Panc1 (cell line): ENCODE measurements at regions not wholly inside any gene's neighbourhood (a gene's known extent, or its start where the extent isn't known, plus 50 kb on each side); places are given as distances from the start of the nearest gene placed in this dataset.

Source experiments
- ATAC-seq: fragments of 200-7000 bp; cut with Tn5 transposase; 2 replicates; pipeline ENCODE4 v1.9.1; 2020; ENCODE audit warnings: mild to moderate bottlenecking, moderate library complexity
- BruUV-seq: library from RNA; stranded (reverse); fragments of 400-500 nt; replicated peaks from 2 replicates; lab custom pipeline; 2021; lab: Mats Ljungman, UMichigan
- CTCF ChIA-PET: fragments of 300-600 bp; sonication (Branson Sonifier 250); formaldehyde crosslinking; loops from one replicate; lab custom pipeline; 2022; ENCODE audit warnings: antibody characterized with exemption; lab: Charles Lee
- POLR2A ChIA-PET: fragments of 300-600 bp; sonication (Branson Sonifier 250); formaldehyde crosslinking; loops from one replicate; lab custom pipeline; 2022; ENCODE audit warnings: antibody characterized with exemption; lab: Charles Lee
- DNase-seq: peaks from one replicate; pipeline ENCODE4 v3.0.0-alpha.2; 2010; ENCODE audit warnings: low read depth, low spot score
- H3K27ac ChIP-seq: 2 replicates; pipeline ENCODE4 v1.5.1; 2011; ENCODE audit warnings: mild to moderate bottlenecking, low read length, inconsistent platforms
- H3K27me3 ChIP-seq: fragments of 200-500 bp; sonication (Bioruptor generic); 2 replicates; pipeline ENCODE4 v1.6.0; 2014; ENCODE audit warnings: low read length, inconsistent platforms; ENCODE audit not compliant: control insufficient read depth, insufficient read depth
- H3K36me3 ChIP-seq: fragments of 200-500 bp; sonication (Bioruptor generic); 2 replicates; pipeline ENCODE4 v1.5.1; 2014; ENCODE audit warnings: inconsistent platforms, mild to moderate bottlenecking, low read length, moderate library complexity; ENCODE audit not compliant: control insufficient read depth, insufficient read depth
- H3K4me1 ChIP-seq: 2 replicates; pipeline ENCODE4 v1.5.1; 2011; ENCODE audit warnings: inconsistent platforms, mild to moderate bottlenecking, low read length, moderate library complexity; ENCODE audit not compliant: control insufficient read depth, insufficient read depth
- H3K4me3 ChIP-seq, 2 experiments: 2 replicates each; pipeline ENCODE4 v1.5.1; 2011 to 2012; ENCODE audit warnings: low read depth in 2 of 2, low read length in 2 of 2, mild to moderate bottlenecking in 2 of 2, inconsistent platforms in 1 of 2, moderate library complexity in 1 of 2
- H3K9me3 ChIP-seq: fragments of 200-500 bp; sonication (Bioruptor generic); 2 replicates; pipeline ENCODE4 v1.5.1; 2014; ENCODE audit warnings: low read depth, mild to moderate bottlenecking, inconsistent platforms, low read length, moderate library complexity; ENCODE audit not compliant: control insufficient read depth, insufficient read depth
- POLR2AphosphoS5 ChIP-seq: IDR thresholded peaks from 2 replicates; pipeline ENCODE4 v1.6.1; 2012; ENCODE audit warnings: mild to moderate bottlenecking, low read depth, low read length, moderate library complexity
- SIN3A ChIP-seq: IDR thresholded peaks from 2 replicates; pipeline ENCODE4 v1.6.1; 2012; ENCODE audit warnings: low read depth, mild to moderate bottlenecking, low read length, moderate library complexity, borderline replicate concordance; ENCODE audit not compliant: insufficient read depth
- TCF7L2 ChIP-seq: IDR thresholded peaks from 2 replicates; pipeline ENCODE4 v1.6.1; 2011; ENCODE audit warnings: mild to moderate bottlenecking, low read depth, low read length, inconsistent platforms
- in situ Hi-C: cut with HindIII; loops from 2 replicates; pipeline ENCODE4 v1.10.0; 2016; ENCODE audit warnings: low sequenced_read_pairs, low pct_unique_long_range_greater_than_20kb
- intact Hi-C: fragments of 100-400 bp; cut with micrococcal nuclease; formaldehyde crosslinking; loops from one replicate; pipeline ENCODE4 v1.10.0; 2022; ENCODE audit not compliant: unreplicated experiment
- TF ChIP-seq, protein P1 (sequence below): fragments of 450-650 bp; IDR thresholded peaks from 2 replicates; pipeline ENCODE4 v1.5.1; 2017; ENCODE audit warnings: mild to moderate bottlenecking
- TF ChIP-seq, protein P2 (sequence below), 2 experiments: IDR thresholded peaks; 2 replicates each; pipeline ENCODE4 v1.6.1; 2011 to 2012; ENCODE audit warnings: low read depth in 2 of 2, control low read depth in 1 of 2, low read length in 1 of 2, mild to moderate bottlenecking in 1 of 2, moderate library complexity in 1 of 2; ENCODE audit not compliant: insufficient read depth in 1 of 2

DNA sequence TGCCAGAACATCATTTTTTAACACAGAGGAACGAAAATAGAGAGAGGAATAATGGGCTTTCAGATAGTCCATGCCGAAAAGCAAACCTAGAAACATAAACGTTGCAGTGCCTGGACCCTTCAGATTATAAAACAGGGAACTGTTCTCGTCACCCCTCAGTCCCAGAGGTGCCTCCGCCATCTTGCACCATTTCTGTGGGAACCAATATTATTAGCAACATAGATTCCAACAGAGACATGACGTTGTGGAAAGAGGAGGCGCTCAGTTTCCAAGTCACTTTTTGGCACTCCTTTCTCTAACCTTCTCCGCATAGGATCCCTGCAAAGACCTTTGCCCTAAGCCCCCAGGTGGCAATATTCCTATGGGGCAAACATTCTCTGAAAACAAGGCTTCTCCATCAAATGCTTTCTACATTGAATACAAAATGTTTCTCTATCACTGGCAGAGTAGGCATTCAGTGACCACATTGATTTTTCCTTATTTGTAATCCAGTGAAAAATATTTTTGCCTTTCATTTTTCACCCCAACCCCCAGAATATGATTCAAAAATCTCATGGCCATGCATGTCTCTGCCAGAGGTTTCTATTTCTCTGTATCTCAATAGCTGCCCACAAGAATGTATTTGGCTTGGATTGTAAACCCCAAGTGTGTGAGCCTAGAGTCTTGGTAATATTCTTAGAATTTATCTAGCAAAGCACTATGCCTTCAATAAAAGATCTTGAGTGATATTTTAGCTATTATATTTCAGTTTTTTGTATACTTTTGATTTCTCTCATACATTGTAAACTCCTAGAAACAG, 500.8 kb upstream of the WWC1 start:
- TF ChIP-seq SIN3A (no peak), TCF7L2 (no peak), POLR2AphosphoS5 (no peak)
- TF ChIP-seq, protein P1, sequence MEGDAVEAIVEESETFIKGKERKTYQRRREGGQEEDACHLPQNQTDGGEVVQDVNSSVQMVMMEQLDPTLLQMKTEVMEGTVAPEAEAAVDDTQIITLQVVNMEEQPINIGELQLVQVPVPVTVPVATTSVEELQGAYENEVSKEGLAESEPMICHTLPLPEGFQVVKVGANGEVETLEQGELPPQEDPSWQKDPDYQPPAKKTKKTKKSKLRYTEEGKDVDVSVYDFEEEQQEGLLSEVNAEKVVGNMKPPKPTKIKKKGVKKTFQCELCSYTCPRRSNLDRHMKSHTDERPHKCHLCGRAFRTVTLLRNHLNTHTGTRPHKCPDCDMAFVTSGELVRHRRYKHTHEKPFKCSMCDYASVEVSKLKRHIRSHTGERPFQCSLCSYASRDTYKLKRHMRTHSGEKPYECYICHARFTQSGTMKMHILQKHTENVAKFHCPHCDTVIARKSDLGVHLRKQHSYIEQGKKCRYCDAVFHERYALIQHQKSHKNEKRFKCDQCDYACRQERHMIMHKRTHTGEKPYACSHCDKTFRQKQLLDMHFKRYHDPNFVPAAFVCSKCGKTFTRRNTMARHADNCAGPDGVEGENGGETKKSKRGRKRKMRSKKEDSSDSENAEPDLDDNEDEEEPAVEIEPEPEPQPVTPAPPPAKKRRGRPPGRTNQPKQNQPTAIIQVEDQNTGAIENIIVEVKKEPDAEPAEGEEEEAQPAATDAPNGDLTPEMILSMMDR, result no peak
- TF ChIP-seq, protein P2, sequence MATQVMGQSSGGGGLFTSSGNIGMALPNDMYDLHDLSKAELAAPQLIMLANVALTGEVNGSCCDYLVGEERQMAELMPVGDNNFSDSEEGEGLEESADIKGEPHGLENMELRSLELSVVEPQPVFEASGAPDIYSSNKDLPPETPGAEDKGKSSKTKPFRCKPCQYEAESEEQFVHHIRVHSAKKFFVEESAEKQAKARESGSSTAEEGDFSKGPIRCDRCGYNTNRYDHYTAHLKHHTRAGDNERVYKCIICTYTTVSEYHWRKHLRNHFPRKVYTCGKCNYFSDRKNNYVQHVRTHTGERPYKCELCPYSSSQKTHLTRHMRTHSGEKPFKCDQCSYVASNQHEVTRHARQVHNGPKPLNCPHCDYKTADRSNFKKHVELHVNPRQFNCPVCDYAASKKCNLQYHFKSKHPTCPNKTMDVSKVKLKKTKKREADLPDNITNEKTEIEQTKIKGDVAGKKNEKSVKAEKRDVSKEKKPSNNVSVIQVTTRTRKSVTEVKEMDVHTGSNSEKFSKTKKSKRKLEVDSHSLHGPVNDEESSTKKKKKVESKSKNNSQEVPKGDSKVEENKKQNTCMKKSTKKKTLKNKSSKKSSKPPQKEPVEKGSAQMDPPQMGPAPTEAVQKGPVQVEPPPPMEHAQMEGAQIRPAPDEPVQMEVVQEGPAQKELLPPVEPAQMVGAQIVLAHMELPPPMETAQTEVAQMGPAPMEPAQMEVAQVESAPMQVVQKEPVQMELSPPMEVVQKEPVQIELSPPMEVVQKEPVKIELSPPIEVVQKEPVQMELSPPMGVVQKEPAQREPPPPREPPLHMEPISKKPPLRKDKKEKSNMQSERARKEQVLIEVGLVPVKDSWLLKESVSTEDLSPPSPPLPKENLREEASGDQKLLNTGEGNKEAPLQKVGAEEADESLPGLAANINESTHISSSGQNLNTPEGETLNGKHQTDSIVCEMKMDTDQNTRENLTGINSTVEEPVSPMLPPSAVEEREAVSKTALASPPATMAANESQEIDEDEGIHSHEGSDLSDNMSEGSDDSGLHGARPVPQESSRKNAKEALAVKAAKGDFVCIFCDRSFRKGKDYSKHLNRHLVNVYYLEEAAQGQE (IDR thresholded peaks at IDR 0.05; ENCODE audit: insufficient read depth in 1 of 2, low read depth in 2 of 2, low read length in 1 of 2), result no peak
- DNase-seq (no peak), ATAC-seq (no peak)
- intact Hi-C loops, result no loop called here
- no peak overlapping the region for H3K27ac ChIP-seq
- no peak overlapping the region for H3K4me3 ChIP-seq
- POLR2A ChIA-PET, result no interaction called here
- no peaks in the 10 kb centered on the region for H3K36me3 ChIP-seq
- CTCF ChIA-PET, result no interaction called here
- no peaks in the 10 kb centered on the region for H3K27me3 ChIP-seq
- no TSS peak for BruUV-seq
- H3K4me1 ChIP-seq, result no peaks in the 10 kb centered on the region
- in situ Hi-C loops, result no loop called here
- no peaks in the 10 kb centered on the region for H3K9me3 ChIP-seq

DNA sequence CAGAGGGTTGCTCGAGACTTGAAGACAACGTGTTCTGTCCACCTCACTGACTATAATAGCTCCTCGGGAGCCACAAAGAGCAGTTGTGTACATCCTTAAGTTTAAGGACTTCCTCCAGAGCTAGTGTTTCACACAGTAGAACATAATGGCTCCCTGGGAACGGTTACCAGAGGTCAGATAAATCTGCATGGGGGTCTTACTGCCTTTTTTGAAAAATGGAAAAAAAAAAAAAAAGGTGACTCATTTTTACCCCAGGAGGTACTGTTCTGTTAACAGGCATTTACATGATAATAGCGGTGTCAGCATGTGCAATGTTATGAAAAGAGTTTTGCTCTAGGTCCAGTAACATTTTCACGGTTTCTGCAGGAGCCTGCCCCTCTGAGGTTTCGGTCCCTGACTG, 498.9 kb upstream of the WWC1 start:
- TF ChIP-seq TCF7L2 (no peak), POLR2AphosphoS5 (no peak), SIN3A (no peak)
- TF ChIP-seq, protein P2 (IDR thresholded peaks at IDR 0.05; ENCODE audit: insufficient read depth in 1 of 2, low read depth in 2 of 2, low read length in 1 of 2), result no peak
- TF ChIP-seq, protein P1, result no peak
- H3K27me3 ChIP-seq, result no peaks in the 10 kb centered on the region
- H3K4me1 ChIP-seq, result no peaks in the 10 kb centered on the region
- CTCF ChIA-PET, result no interaction called here
- H3K36me3 ChIP-seq, result no peaks in the 10 kb centered on the region
- no peak overlapping the region for H3K27ac ChIP-seq
- no peaks in the 10 kb centered on the region for H3K9me3 ChIP-seq
- DNase-seq (no peak), ATAC-seq (no peak)
- POLR2A ChIA-PET, result no interaction called here
- BruUV-seq, result no TSS peak
- intact Hi-C loops (no loop called here), in situ Hi-C loops (no loop called here)
- no peak overlapping the region for H3K4me3 ChIP-seq
